PFSK-1 (cell line): ENCODE measurements at regions not wholly inside any gene's neighbourhood (a gene's known extent, or its start where the extent isn't known, plus 50 kb on each side); places are given as distances from the start of the nearest gene placed in this dataset.

ENCODE experiments used
- POLR2AphosphoS5 ChIP-seq: IDR thresholded peaks from 2 replicates; pipeline ENCODE4 v1.6.1; 2012; ENCODE audit warnings: low read depth, mild to moderate bottlenecking, control low read depth, low read length, moderate library complexity
- SIN3A ChIP-seq: IDR thresholded peaks from 2 replicates; pipeline ENCODE4 v1.6.1; 2012; ENCODE audit warnings: mild to moderate bottlenecking, low read length, moderate library complexity, borderline replicate concordance; ENCODE audit not compliant: insufficient read depth

GRCh38 chrX:39418254-39418704, 617.0 kb downstream of the MID1IP1 start:
- TF ChIP-seq POLR2AphosphoS5 (no peak), SIN3A (no peak)
